Tibial nerve (tissue), 4 donors: ENCODE measurements at regions not wholly inside any gene's neighbourhood (a gene's known extent, or its start where the extent isn't known, plus 50 kb on each side); places are given as distances from the start of the nearest gene placed in this dataset.

ENCODE experiments used
- DNase-seq, 2 donors: peaks; one replicate each; pipeline ENCODE4 v3.0.0-alpha.2; 2019; ENCODE audit warnings: low spot score in 2 of 2
- H3K27ac ChIP-seq, 4 donors: fragments of 200-600 bp; sonication (generic) in 3 of 4; one replicate each; pipeline ENCODE4 v1.5.1; 2017 to 2019; ENCODE audit warnings: mild to moderate bottlenecking in 1 of 4
- H3K27me3 ChIP-seq, 2 donors: fragments of 200-600 bp; sonication (generic) in 1 of 2; one replicate each; pipeline versions ENCODE4 v1.5.1 to v1.6.0; 2017 to 2019
- H3K36me3 ChIP-seq, 3 donors: fragments of 200-600 bp; sonication (generic); one replicate each; pipeline ENCODE4 v1.5.1; 2018 to 2019
- H3K4me1 ChIP-seq, 4 donors: fragments of 200-600 bp; sonication (generic) in 3 of 4; one replicate each; pipeline ENCODE4 v1.5.1; 2017 to 2019
- H3K4me3 ChIP-seq, 4 donors: fragments of 200-600 bp; sonication (generic) in 3 of 4; one replicate each; pipeline ENCODE4 v1.5.1; 2017 to 2019; ENCODE audit warnings: mild to moderate bottlenecking in 1 of 4, moderate library complexity in 1 of 4
- H3K9me3 ChIP-seq, 4 donors: fragments of 200-600 bp; sonication (generic) in 3 of 4; one replicate each; pipeline ENCODE4 v1.5.1; 2017 to 2019
- CTCF ChIP-seq, 5 experiments: fragments of 200-600 bp in 3 of 5; fragments of 450-650 bp in 2 of 5; sonication (generic) in 3 of 5; IDR thresholded peaks; one replicate each; pipeline ENCODE4 v1.5.1; 2016 to 2019; ENCODE audit warnings: antibody characterized with exemption in 5 of 5, mild to moderate bottlenecking in 3 of 5, moderate library complexity in 2 of 5
- EP300 ChIP-seq, 2 donors: sonication (generic); formaldehyde crosslinking; IDR thresholded peaks; one replicate each; pipeline ENCODE4 v1.6.1; 2017; ENCODE audit warnings: antibody characterized with exemption in 2 of 2, mild to moderate bottlenecking in 1 of 2
- POLR2A ChIP-seq, 2 donors: fragments of 450-650 bp; IDR thresholded peaks; one replicate each; pipeline ENCODE4 v1.6.1; 2017; ENCODE audit warnings: antibody characterized with exemption in 2 of 2, mild to moderate bottlenecking in 2 of 2, moderate library complexity in 2 of 2
- WGBS, 2 donors: methylation state at CpG; one replicate each; pipeline ENCODE4 v1.1.5; 2018; 5-methylcytosine and 5-hydroxymethylcytosine counted together

GRCh38 chr15:29455055-29455454 lies 185.4 kb upstream of the NSMCE3 start:
- 86 to 89% methylated on average over 3 of the region's 3 CpGs for WGBS, 2 donors
- TF ChIP-seq POLR2A (IDR thresholded peaks at IDR 0.05) (no peak), CTCF (IDR thresholded peaks at IDR 0.05) (no peak), EP300 (IDR thresholded peaks at IDR 0.05) (no peak)
- Histone ChIP-seq H3K27me3 (no peaks in the 10 kb centered on the region), H3K27ac (no peak overlapping the region), H3K4me3 (no peak overlapping the region), H3K36me3 (no peaks in the 10 kb centered on the region), H3K4me1 (peaks cover 0 to 7% (median 3%) of the 10 kb centered on the region in 4 donors), H3K9me3 (no peaks in the 10 kb centered on the region)
- DNase-seq, result no peak

- DNase-seq, result no peak
- TF ChIP-seq POLR2A (IDR thresholded peaks at IDR 0.05), result no peak
- no peak for TF ChIP-seq CTCF (IDR thresholded peaks at IDR 0.05)
- TF ChIP-seq EP300 (IDR thresholded peaks at IDR 0.05), result no peak
- 62 to 63% methylated on average over 5 of the region's 5 CpGs for WGBS, 2 donors
- H3K36me3 ChIP-seq, result no peaks in the 10 kb centered on the region
- H3K9me3 ChIP-seq, result no peaks in the 10 kb centered on the region
- H3K27me3 ChIP-seq, result no peaks in the 10 kb centered on the region
- no peak overlapping the region for H3K27ac ChIP-seq
- H3K4me1 ChIP-seq, result peaks cover 0 to 7% (median 3%) of the 10 kb centered on the region in 4 donors
- H3K4me3 ChIP-seq, result no peak overlapping the region
These were observed 184.9 kb upstream of the NSMCE3 start for GRCh38 chr15:29454506-29454905.

GRCh38 chr15:29452881-29453731 lies 183.5 kb upstream of the NSMCE3 start:
- no peaks in the 10 kb centered on the region for H3K27me3 ChIP-seq
- H3K4me1 ChIP-seq, result peaks cover 0 to 7% (median 3%) of the 10 kb centered on the region in 4 donors
- H3K27ac ChIP-seq, result no peak overlapping the region
- TF ChIP-seq POLR2A (IDR thresholded peaks at IDR 0.05), result no peak
- TF ChIP-seq EP300 (IDR thresholded peaks at IDR 0.05), result no peak
- TF ChIP-seq CTCF (IDR thresholded peaks at IDR 0.05), result no peak
- H3K36me3 ChIP-seq, result no peaks in the 10 kb centered on the region
- no peak for DNase-seq
- WGBS, 2 donors, result 21 to 26% methylated on average over 16 of the region's 16 CpGs
- H3K9me3 ChIP-seq, result no peaks in the 10 kb centered on the region
- H3K4me3 ChIP-seq, result no peak overlapping the region

GRCh38 chr15:29451201-29451781 lies 181.7 kb upstream of the NSMCE3 start:
- 46 to 52% methylated on average over 14 to 15 of the region's 18 CpGs for WGBS, 2 donors

More at GRCh38 chr15:29451201-29451781, 181.7 kb upstream of the NSMCE3 start:
- no peaks in the 10 kb centered on the region for H3K27me3 ChIP-seq
- H3K9me3 ChIP-seq, result no peaks in the 10 kb centered on the region
- no peaks in the 10 kb centered on the region for H3K36me3 ChIP-seq
- no peak overlapping the region for H3K4me3 ChIP-seq
- DNase-seq, result no peak
- H3K4me1 ChIP-seq, result peaks cover 0 to 7% (median 3%) of the 10 kb centered on the region in 4 donors
- no peak overlapping the region for H3K27ac ChIP-seq
- TF ChIP-seq POLR2A (IDR thresholded peaks at IDR 0.05) (no peak), EP300 (IDR thresholded peaks at IDR 0.05) (no peak), CTCF (IDR thresholded peaks at IDR 0.05) (no peak)
